CD4-positive, alpha-beta T cell treated with Interleukin-1 beta for 1 hour (primary cell): ENCODE measurements at regions not wholly inside any gene's neighbourhood (a gene's known extent, or its start where the extent isn't known, plus 50 kb on each side); places are given as distances from the start of the nearest gene placed in this dataset.
"Not testable (repeated sequence)": the region's sequence is repeated elsewhere in the genome, so short reads cannot be mapped to it uniquely, and the experiment has no call there.

Experiments used
- DNase-seq, 2 donors: peaks; one replicate each; pipeline ENCODE4 v3.0.0-alpha.2; 2020 to 2022

- DNase-seq, result no peak
These were observed 102.6 kb upstream of the PPM1J start for GRCh38 chr1:112817555-112818373.

GRCh38 chr1:112815376-112815775 is 100.2 kb upstream of the PPM1J start:
- DNase-seq, result no peak

- not testable (repeated sequence) for DNase-seq
These were observed 99.5 kb upstream of the PPM1J start for GRCh38 chr1:112814645-112815044.

- DNase-seq, result peak; percentile 41 to 46
These were observed 93.9 kb upstream of the PPM1J start for GRCh38 chr1:112808861-112809684.

GRCh38 chr1:112807999-112808398 is 92.9 kb upstream of the PPM1J start:
- DNase-seq, result no peak

- no peak for DNase-seq
These were observed 92.0 kb upstream of the PPM1J start for GRCh38 chr1:112807117-112807516.

GRCh38 chr1:112806090-112806642 is 91.0 kb upstream of the PPM1J start:
- DNase-seq, result no peak

GRCh38 chr1:112805155-112805853 is 90.2 kb upstream of the PPM1J start:
- DNase-seq, result no peak

GRCh38 chr1:112803906-112804762 is 89.0 kb upstream of the PPM1J start:
- peak; percentile 42 to 50 for DNase-seq

- DNase-seq, result no peak
These were observed 85.2 kb upstream of the PPM1J start for GRCh38 chr1:112800289-112800688.

GRCh38 chr1:112798292-112798691 is 83.2 kb upstream of the PPM1J start:
- DNase-seq, result no peak

- DNase-seq, result no peak
These were observed 82.1 kb upstream of the PPM1J start for GRCh38 chr1:112797224-112797623.

GRCh38 chr1:112794654-112795239 is 79.6 kb upstream of the PPM1J start:
- no peak for DNase-seq

- no peak for DNase-seq
These were observed 78.8 kb upstream of the PPM1J start for GRCh38 chr1:112793631-112794565.

- no peak for DNase-seq
These were observed 76.6 kb upstream of the PPM1J start for GRCh38 chr1:112791723-112792104.

- no peak for DNase-seq
These were observed 76.0 kb upstream of the PPM1J start for GRCh38 chr1:112790920-112791722.

GRCh38 chr1:112788561-112788960 is 73.4 kb upstream of the PPM1J start:
- DNase-seq, result no peak

- DNase-seq, result no peak
These were observed 72.9 kb upstream of the PPM1J start for GRCh38 chr1:112788054-112788453.

- no peak for DNase-seq
These were observed 67.9 kb upstream of the PPM1J start for GRCh38 chr1:112783059-112783458.
